HG02870 (cell line): ENCODE measurements at regions not wholly inside any gene's neighbourhood (a gene's known extent, or its start where the extent isn't known, plus 50 kb on each side); places are given as distances from the start of the nearest gene placed in this dataset.

Experiments
- ATAC-seq: cut with Tn5 transposase; IDR thresholded peaks from one replicate; pipeline ENCODE4 v1.9.1; 2021; ENCODE audit warnings: mild to moderate bottlenecking, moderate library complexity; ENCODE audit not compliant: unreplicated experiment

DNA sequence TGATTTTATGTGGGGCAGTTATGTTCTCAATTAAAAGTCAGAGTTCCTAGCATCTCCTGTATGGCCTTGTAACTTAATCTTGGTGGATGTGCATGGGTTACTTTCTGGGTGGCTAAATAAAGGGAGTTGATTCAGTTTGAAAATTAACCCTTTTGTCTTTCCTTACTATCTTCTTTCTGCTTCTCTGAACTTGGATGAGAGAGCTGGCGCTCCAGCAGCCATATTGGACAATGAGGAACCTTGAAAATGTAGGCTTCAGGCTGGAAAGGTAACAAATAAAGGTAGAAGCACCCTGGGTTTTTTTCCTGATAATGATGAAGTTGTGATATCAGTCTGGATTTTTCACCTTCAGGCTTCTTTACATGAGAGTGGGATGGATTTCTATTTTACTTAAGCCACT, 714.1 kb upstream of the TMEM132C start:
- no peak for ATAC-seq

DNA sequence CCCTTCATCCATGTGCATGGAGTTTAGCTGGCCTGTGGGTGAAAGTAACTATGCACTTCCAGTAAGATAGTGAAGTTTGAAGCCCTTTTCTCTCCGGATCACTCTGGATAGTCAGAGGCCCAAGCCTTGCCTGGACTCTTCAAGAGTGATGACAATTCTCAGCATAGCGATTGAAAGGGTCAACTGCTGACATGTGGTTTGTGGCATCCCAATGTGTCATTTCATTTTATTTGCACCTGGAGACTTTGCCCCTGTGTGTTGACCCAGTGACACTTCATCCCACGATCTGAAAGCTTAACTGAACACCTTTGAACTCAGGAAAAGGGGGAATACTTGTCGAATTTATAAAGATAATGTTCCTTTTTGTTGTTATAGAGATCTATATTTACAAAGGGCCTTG, 711.9 kb upstream of the TMEM132C start:
- ATAC-seq, result no peak

DNA sequence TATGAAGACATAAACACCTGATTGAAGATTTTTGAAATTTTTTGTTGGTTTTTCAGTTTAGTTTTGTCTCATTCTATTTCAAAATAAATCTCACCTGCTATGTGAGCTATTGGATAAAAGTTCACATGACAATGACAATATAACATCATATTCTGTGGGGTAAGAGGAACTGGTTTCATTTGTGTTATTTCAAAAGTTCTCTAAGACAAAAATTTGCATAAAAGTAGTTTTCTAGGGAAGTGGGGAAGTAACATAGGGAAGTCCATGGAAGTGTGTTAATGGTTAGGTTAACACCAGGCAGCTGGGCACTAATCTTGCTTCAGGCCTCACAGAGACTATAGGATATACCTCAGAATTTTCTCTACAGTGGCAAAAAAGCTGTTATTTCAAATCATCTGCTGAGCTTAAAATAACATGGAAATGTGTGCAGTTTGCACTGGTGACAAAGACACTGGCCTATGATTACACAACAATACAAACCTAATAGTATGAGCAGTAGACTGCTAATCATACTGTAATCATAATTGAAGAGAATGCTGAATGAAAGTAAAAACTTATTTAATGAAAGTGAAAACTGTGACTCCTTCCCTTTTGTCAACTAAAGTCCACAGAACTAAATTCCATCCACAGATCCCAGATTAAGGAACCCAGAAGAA, 710.6 kb upstream of the TMEM132C start:
- ATAC-seq, result no peak

DNA sequence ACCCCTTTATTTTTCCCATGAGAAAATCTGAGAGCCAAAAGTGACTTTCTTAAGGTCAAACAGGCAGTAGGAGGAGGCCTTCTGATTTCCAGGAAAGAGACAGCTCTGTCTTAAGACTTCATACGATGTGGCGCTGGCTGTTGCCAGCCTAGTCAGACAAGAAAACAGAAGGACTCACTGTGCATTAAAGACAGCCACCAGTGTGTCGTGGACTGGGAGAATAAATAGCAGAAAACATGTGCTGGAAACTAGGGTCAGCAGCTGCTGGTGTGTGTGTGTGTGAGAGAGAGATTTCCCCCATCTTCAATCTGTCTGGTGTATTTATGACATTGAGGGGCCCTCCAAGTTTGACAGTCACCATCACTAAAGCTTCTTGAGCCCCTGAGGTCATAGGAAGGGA, 708.6 kb upstream of the TMEM132C start:
- ATAC-seq, result no peak

DNA sequence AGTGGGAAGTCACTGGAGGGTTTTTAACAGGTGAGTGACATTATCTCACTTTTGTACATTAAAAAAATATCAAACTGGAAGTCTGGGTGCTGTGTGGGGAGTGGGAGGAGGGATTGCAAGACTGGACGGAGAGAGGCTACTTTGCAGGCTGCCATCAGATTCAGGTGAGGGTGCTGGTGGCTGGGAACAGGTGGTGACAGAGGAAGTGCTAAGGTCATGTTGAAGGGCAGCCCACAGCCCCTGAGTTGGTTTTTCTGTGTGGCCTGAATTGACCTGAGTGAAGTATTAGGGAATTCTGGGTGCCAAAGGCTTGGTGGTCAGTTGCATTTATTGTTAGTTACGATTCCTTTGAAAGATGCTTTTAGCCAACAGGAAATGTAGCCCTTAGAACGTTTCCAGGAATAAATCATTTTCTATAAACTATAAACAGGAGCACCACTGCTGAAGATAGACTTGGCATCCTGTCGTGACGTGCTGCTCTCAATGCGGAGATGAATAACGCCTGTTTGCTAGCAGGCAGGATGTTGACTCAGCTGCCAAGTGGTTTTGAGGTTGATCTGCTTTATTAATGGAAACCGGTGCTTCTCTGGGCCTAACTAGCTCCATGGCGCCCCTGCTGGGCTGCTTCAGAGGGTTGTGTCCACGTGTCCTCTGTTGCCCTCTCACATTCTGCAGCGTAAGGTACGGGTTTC, 707.5 kb upstream of the TMEM132C start:
- ATAC-seq, result no peak

DNA sequence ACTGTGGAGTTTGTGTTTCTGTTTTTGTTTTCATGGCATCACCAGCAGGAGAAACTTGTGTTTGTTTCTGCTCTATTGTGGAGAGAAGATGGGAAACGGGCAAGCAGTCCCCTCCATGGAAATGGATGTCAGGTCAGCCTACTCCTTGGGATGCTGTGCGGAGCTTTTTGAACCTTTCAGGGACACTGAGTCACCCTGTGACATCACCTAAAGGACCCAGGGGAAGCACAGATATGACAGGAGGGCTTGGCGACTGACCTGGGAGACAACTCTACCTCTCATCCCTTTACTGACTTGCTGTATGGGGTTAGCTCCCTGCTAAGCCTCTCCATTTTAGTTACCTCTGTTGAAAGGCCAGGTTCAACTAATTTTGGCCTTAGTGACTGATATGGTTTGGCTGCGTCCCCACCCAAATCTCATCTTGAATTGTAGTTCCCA, 706.9 kb upstream of the TMEM132C start:
- no peak for ATAC-seq

DNA sequence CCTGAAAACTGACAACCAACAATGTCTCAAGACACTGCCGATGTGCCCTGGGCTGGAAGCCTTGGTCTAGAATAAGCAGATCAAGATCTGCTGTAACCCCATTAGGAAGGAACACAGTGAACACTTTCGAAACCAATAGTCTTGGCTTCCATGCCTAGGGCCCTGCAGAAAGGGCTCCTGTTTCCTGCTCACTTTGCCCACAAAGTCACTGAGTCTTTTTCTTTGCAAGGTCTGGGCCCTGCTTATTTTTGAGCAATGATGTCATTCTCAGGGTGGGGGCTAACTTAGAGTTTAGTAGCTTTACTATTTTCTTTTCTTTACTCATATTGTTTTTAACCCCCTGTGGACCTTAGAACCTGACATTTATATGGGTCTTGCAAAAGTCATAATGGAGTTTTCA, 704.2 kb upstream of the TMEM132C start:
- no peak for ATAC-seq

DNA sequence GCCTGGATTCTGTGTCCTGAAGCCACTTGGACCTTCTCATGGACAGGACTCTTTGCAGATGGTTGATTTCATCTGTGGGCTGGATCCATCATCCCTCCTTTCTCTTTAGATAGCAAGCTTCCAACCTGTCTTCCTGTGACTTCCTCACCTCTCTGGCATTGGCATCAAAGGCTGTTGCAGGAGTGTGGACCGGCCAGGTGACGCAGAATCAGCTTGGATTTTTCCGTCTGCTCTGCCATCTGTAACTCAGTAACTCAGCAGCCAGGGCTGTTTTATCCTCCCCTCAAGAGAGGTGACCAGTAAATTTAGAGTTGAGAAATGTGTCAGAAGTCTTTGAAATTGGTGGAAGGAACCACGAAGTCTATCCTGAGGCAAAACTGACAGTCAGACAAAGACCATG, 701.7 kb upstream of the TMEM132C start:
- no peak for ATAC-seq

DNA sequence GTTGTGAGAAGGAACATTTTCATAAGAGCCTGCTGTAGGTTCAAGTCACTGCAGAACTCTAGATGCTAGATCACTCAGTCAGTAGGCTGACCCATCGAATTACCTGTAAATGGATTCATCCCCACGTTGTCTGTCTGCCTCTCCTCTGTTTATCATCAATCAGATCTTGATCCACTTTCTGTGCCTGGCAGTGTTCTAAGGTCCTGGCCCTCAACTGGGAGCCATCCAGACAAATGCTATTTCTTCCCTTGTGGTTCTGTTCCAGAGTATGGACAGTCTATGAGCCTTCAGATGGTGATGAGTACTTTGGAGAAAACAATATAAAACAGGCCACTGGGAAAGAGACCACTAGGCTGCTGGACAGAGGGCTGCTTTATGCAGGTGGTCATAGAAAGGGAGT, 699.4 kb upstream of the TMEM132C start:
- no peak for ATAC-seq

DNA sequence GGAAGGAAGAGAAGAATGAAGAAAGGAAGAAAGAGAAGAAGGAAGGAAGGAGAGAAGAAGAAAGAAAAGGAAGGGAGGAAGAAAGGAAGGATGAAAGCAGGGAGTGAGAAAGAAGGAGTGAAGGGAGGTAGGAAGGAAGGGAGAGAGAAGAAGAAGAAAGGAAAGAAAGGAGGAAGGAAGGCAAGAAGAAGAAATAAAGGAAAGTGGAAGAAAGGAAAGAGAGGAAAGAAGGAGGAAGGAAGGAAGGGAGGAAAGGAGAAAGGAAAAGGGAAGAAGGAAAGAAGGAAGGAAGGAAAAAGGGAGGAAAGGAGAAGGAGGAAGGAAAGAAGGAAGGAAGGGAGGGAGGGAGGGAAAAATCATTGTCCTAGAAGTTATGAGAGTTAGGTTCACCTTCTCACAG, 696.6 kb upstream of the TMEM132C start:
- ATAC-seq, result no peak

DNA sequence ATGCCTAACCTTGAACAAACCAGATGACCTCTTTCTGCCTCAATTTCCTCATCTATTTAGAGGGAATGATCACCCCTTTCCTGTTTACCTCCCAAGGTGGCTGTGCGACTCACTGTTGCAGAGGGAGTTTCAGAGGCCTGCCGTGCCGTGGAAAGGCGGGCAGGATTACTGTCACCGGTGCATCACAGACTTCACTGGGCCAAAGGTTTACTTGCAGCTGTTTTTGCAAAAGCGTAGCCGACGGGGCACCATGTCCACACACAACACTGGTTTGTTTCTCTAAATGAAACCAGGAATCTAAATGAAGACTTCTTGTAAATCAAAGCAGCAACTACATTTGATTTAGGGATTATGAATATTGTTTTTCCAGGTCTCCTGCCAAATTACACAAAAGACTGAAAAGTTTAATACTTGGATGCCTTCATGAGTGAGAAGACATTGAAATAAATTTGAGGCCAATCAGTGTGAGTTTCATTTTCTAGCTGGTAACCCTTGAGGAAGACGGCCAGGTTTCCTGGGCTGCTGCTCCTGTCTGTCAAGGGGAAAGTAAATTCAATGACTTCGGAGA, 696.1 kb upstream of the TMEM132C start:
- no peak for ATAC-seq

DNA sequence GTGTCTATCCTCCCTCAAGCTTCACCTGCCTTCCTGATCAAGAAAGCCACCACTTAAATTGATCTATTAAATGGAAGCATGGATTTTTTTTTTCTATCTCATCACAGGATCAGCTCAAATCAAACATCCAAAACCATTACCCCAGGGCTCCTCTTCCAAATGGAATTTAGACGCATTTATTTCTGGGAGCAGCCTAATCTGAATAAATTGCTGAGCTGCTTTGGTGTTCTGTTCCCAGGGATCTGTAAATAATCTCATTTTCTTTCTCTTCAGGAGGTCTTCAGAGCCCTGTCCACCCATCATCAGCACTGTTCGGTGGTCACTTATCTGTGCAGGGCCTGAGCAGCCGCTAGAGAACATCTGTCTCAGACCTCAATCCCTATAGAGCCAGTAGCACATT, 695.4 kb upstream of the TMEM132C start:
- no peak for ATAC-seq

DNA sequence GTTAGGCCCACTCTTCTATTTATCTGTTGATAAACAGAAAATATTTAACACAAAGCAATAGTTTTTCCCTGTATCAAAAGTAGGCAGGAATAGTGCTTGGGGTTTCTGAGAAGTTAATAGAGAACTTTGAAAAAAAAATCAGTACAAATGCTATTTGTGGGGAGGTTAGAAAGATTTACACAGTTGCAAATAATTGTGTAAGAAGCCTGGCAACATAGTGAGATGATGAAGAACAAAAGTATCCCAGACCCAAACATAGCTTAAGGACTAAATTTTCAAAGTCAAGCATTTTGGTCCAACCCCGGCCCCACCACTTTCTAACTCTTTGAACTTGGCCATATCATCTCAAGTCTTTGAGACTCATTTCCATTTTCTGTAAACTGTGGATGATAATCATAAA, 687.5 kb upstream of the TMEM132C start:
- no peak for ATAC-seq

DNA sequence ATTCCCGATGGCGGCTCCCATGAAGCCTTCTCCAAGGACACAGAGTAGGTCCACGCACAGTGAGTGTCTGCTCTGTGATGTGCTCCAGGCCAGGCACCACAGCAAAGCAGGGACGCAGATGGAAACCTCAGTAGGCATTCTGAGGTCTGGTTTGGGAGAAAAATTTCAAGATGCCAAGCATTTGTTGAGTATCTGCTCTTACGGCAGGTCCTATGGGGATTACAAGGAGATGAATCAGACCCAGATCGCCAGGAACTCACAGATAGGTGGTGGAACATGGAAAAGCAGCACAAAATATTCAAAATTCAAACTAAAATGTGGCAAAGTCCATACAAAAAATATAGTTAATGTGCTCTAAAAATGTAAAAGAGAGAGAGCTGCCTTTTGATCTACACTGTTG, 684.9 kb upstream of the TMEM132C start:
- ATAC-seq, result no peak

DNA sequence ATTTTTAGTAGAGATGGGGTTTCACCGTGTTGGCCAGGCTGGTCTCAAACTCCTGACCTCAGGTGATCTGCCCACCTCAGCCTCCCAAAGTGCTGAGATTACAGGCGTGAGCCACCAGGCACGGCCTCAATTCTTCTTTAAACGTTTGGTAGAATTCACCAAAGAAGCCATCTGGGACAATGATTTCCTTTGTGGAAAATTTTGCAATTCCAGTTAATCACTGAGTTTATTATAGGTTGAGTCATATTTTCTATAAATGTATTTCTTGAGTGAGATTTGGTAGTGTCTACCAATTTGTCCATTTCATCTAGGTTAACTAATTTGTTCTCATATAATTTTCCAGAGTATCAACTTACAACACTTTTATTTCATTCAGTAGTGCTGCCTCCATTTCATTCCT, 683.9 kb upstream of the TMEM132C start:
- no peak for ATAC-seq

DNA sequence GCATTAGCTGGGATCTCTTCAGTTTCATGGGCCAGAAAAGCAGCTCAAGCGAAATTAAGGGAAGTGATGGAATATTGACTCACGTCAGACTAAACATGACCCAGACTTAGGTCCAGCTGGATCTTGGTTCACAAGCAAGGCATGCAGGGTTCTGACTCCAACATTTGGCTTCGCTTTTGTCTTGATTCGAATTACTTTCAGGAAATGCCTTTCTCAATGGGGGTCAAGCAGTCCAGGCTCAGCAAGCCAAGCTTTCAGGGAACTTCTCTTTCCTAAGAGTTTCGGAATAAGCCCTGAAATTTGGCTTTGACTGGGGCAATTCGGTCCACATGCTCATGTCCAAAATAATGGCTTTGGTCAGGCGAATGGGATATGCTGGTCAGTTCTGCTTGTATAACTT, 678.7 kb upstream of the TMEM132C start:
- no peak for ATAC-seq

DNA sequence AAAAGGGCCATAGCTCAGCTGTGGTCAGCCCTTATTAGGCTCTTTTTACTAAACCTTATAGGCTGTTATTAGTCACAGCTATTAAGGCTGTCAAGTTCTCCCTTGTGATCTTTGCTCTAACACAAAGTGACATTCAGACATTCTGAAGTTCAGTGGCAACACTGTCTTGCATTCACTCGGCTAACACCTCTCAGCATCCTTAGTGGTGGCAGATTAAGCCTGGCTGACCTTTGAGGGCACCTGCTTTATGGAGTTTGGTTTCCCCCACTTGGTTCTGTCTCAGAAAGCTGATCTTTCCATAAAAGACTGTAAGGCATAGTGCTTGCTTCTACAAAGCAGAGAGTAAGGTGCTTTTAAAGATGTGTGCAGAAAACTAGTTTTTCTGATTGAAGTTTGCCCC, 677.4 kb upstream of the TMEM132C start:
- ATAC-seq, result no peak

DNA sequence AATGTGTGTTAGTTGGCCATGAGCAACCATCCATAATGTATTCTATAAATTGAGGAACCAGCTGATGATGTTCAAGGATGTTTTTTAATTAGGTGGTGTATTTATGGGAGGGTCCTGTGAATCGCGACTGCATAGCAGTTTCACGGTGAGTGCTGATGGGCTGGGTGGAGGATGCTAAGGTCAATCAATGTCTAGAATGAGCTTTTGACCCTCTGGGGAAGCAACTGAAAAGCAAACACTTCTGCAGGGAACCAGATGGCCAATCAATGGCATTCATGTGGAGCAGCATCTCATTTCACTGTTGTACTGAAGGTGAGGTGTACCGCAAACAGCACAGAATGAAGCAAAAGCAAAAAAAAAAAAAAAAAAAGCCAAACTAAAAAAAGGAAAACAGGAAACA, 676.1 kb upstream of the TMEM132C start:
- no peak for ATAC-seq

DNA sequence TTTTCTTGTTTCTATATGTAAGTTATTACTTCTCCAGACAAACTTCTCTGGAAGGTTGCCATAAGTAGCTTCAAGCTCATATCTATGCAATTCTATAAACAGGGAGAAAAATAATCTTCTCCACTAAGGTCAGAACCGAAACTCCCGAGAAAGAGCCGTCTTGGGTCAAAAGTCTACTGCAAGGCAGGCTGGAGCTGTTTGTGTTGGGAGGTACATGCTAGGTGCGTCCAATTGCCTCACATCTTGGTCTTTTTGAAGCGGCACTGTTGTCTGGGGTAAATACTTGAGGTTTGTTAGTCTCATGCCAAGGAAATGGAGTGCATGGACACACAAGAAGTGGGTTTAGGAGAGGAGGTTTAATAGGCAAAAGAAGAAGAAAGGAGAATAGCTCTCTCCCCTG, 674.7 kb upstream of the TMEM132C start:
- no peak for ATAC-seq

DNA sequence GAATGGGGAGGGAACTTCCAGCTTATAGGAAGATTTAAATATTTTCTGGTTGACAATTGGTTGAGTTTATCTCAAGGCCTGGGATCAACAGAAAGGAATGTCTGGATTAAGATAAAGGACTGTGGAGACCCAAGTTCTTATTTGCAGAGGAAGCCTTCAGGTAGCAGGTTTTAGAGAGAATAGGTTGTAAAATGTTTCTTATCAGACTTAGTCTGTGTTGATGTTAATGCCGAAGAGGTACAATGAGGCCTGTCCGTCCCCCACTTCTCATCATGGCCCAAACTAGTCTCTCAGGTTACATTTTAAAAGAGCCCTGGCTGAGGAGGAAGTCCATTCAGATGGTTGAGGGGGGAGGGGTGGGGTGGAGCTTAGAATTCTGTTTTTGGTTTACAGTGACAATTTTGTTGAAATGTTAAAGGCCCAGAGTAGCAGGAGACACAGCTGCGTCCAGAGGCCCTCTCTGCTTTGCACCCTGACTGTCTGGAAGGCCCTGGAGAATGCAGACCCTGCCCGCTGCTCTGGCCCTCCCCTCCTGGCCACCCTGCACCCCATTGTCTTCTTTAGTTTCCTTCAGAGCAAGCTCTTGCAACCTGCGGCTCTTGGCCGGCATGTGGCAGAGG, 672.5 kb upstream of the TMEM132C start:
- no peak for ATAC-seq

DNA sequence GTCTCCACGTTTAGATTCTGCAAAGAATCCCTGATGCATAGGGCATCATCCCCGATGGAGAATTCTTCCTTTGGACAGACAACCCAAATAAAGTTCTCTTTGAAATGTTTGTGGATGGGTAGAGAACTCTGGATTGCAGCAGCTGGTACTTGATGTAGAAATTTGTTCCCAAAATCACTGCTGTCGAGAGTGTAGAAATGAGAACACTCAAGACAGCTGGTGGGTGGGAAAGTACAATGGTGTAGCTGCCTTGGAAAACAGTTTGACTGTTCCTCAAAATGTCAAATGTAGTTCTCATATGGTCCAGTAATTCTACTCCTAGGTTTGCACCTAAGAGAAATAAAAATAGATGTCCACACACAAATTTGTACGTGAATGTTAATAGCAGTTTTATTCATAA, 671.5 kb upstream of the TMEM132C start:
- no peak for ATAC-seq

DNA sequence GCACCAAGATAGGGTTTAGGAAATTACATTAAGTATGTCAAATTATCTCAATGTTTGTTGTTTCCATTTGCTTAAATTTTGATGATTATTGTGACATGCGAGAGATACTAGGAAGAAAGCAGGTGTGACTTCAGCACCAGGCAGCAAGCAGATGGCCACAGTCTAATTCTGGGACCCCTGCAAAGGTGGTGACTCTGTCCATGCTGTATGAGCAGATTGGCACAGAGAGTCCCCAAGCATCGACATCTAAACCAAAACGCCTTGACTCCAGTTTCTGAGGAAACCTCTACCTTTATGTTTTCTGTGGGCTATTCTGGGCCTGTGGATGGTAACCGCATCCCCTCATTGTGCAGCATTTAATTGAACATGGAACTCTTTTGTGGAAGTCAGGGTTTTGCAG, 670.1 kb upstream of the TMEM132C start:
- no peak for ATAC-seq
